Esophagus (tissue), 2 donors: ENCODE measurements at regions not wholly inside any gene's neighbourhood (a gene's known extent, or its start where the extent isn't known, plus 50 kb on each side); places are given as distances from the start of the nearest gene placed in this dataset.

ENCODE experiments used
- H3K27ac ChIP-seq, 2 donors: one replicate each; pipeline ENCODE4 v1.5.1; 2013; ENCODE audit warnings: low read depth in 2 of 2, mild to moderate bottlenecking in 2 of 2, inconsistent platforms in 1 of 2, low read length in 1 of 2, moderate library complexity in 1 of 2
- H3K27me3 ChIP-seq, 2 donors: one replicate each; pipeline ENCODE4 v1.6.1; 2013; ENCODE audit warnings: low read length in 2 of 2, control low read depth in 1 of 2, mild to moderate bottlenecking in 1 of 2; ENCODE audit not compliant: insufficient read depth in 2 of 2, control insufficient read depth in 1 of 2
- H3K36me3 ChIP-seq, 2 donors: one replicate each; pipeline ENCODE4 v1.6.1; 2013; ENCODE audit warnings: low read length in 1 of 2; ENCODE audit not compliant: control insufficient read depth in 2 of 2, insufficient read depth in 2 of 2
- H3K4me1 ChIP-seq, 2 donors: one replicate each; pipeline ENCODE4 v1.6.1; 2013; ENCODE audit warnings: low read length in 1 of 2; ENCODE audit not compliant: control insufficient read depth in 2 of 2, insufficient read depth in 2 of 2
- H3K4me3 ChIP-seq, 2 donors: one replicate each; pipeline ENCODE4 v1.5.1; 2013; ENCODE audit warnings: low read length in 2 of 2, mild to moderate bottlenecking in 2 of 2, low read depth in 1 of 2, moderate library complexity in 1 of 2
- H3K9me3 ChIP-seq, 2 donors: one replicate each; pipeline ENCODE4 v1.6.1; 2013; ENCODE audit warnings: mild to moderate bottlenecking in 2 of 2, low read depth in 1 of 2, low read length in 1 of 2, moderate library complexity in 1 of 2; ENCODE audit not compliant: control insufficient read depth in 2 of 2, insufficient read depth in 1 of 2
- WGBS, 2 donors: extraction: QIAGEN DNeasy Blood & Tissue Kit; methylation state at CpG; one replicate each; pipeline ENCODE4 v1.1.7; 2013; 5-methylcytosine and 5-hydroxymethylcytosine counted together
- donor health status: healthy with polysubstance abuse.
- donor health status: Bipolar disorder and iron deficiency.

- WGBS, 2 donors = 62 to 65% methylated on average over 3 of the region's 3 CpGs
- Histone ChIP-seq H3K9me3 (no peaks in the 10 kb centered on the region), H3K4me3 (no peak overlapping the region), H3K27me3 (no peaks in the 10 kb centered on the region), H3K36me3 (no peaks in the 10 kb centered on the region), H3K4me1 (no peaks in the 10 kb centered on the region), H3K27ac (no peak overlapping the region)
Observed at GRCh38 chr7:32399311-32399710, 90.9 kb downstream of the LSM5 start.

DNA sequence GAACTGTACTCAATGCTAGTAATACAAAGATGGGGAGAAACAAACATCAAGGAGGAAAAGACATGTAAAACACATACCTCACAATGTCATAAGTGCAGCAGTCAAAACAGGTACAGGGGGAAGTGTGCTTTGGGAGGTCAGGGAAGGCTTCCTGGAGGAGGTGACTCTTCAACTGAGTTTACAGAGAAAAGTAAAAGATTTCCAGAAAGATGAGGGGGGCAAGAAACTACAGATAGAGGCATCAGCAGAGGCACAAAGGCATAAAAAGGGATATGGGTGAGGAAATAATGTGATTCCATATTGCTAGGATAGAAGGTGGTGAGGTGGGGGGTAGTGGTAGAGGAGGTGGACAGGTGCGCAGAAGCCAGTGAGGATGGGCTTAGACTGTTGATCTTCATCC is 95.0 kb downstream of the LSM5 start:
- Histone ChIP-seq H3K27me3 (no peaks in the 10 kb centered on the region), H3K4me1 (no peaks in the 10 kb centered on the region), H3K9me3 (no peaks in the 10 kb centered on the region), H3K4me3 (no peak overlapping the region), H3K27ac (no peak overlapping the region), H3K36me3 (no peaks in the 10 kb centered on the region)
- WGBS, 2 donors = 86 to 93% methylated on average over 1 of the region's 1 CpG

- no peaks in the 10 kb centered on the region for H3K4me1 ChIP-seq
- no peak overlapping the region for H3K27ac ChIP-seq
- H3K9me3 ChIP-seq = no peaks in the 10 kb centered on the region
- no peak overlapping the region for H3K4me3 ChIP-seq
- H3K36me3 ChIP-seq = no peaks in the 10 kb centered on the region
- H3K27me3 ChIP-seq = no peaks in the 10 kb centered on the region
- WGBS, 2 donors = 48 to 49% methylated on average over 1 of the region's 1 CpG
Observed at GRCh38 chr7:32393861-32394260, 96.3 kb downstream of the LSM5 start.

GRCh38 chr7:32390210-32390609 is 100.0 kb downstream of the LSM5 start:
- Histone ChIP-seq H3K27ac (no peak overlapping the region), H3K27me3 (no peaks in the 10 kb centered on the region), H3K36me3 (no peaks in the 10 kb centered on the region), H3K4me1 (no peaks in the 10 kb centered on the region), H3K4me3 (no peak overlapping the region), H3K9me3 (no peaks in the 10 kb centered on the region)
- WGBS, 2 donors = 17 to 20% methylated on average over 2 of the region's 2 CpGs

- no peak overlapping the region for H3K27ac ChIP-seq
- H3K36me3 ChIP-seq = no peaks in the 10 kb centered on the region
- H3K4me3 ChIP-seq = no peak overlapping the region
- H3K9me3 ChIP-seq = no peaks in the 10 kb centered on the region
- H3K27me3 ChIP-seq = no peaks in the 10 kb centered on the region
- WGBS, 2 donors = 67 to 79% methylated on average over 2 of the region's 2 CpGs
- no peaks in the 10 kb centered on the region for H3K4me1 ChIP-seq
Observed at GRCh38 chr7:32385316-32385956, 104.7 kb downstream of the LSM5 start.

- Histone ChIP-seq H3K27ac (no peak overlapping the region), H3K36me3 (no peaks in the 10 kb centered on the region), H3K9me3 (no peaks in the 10 kb centered on the region), H3K4me1 (peaks cover 0 to 2% of the 10 kb centered on the region in 2 donors), H3K4me3 (no peak overlapping the region), H3K27me3 (no peaks in the 10 kb centered on the region)
- WGBS, 2 donors = 60 to 62% methylated on average over 4 of the region's 4 CpGs
Observed at GRCh38 chr7:32381024-32381601, 109.1 kb downstream of the LSM5 start.

DNA sequence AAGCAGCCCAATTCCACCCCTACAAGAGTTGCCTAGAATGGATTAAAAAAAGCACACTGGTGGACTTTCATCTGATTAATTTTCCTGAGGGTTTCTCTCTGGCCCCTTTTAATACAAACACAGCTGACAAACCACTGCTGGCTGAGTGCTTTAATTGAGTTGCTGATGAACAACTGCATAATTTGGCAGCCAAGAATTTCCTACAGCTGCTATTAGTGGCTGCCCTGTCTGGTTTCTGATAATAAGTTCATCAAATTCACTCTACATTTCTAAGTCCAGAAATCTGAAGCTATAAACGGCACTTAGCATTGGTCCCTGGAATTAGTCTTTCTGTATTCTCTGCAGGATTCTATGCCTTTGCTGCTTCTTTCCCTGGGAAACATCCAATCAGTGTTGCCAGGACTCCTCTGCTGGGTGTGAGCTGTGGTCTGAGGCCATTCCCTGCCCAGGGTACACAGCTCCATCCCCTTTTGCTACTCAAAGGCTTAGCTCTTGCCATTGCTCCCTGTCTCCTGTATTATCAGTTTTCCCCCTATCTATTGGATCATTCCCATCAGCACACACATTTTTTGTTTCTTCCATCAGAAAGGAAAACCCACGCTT is 110.6 kb downstream of the LSM5 start:
- Histone ChIP-seq H3K27ac (no peak overlapping the region), H3K4me3 (no peak overlapping the region), H3K36me3 (no peaks in the 10 kb centered on the region), H3K27me3 (no peaks in the 10 kb centered on the region), H3K4me1 (peaks cover 0 to 2% of the 10 kb centered on the region in 2 donors), H3K9me3 (no peaks in the 10 kb centered on the region)
- 51 to 64% methylated on average over 2 of the region's 2 CpGs for WGBS, 2 donors

DNA sequence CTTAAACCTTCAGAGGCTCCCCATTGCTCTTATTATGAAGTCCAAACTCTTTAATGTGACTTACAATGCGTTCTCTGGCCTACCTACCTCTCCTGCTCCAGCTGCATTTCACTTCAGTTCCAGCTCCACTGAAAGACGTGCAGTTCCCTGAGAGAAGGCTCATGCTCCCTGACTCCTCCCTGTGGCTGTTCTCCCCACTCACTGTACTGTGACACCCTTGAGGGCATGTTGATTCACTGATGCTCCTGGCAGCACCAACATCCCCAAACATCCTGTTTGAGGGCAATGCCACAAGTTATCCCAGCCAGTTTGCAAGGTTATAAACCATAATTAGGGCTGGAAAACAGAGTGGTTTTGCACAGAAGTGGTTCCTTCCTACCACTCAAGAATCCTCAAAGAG is 111.2 kb downstream of the LSM5 start:
- Histone ChIP-seq H3K36me3 (no peaks in the 10 kb centered on the region), H3K27ac (no peak overlapping the region), H3K27me3 (no peaks in the 10 kb centered on the region), H3K4me1 (peaks cover 0 to 2% of the 10 kb centered on the region in 2 donors), H3K9me3 (no peaks in the 10 kb centered on the region), H3K4me3 (no peak overlapping the region)
- 29 to 55% methylated on average over 2 of the region's 2 CpGs for WGBS, 2 donors

GRCh38 chr7:32364581-32364980 is 125.6 kb downstream of the LSM5 start:
- H3K4me3 ChIP-seq = no peak overlapping the region

DNA sequence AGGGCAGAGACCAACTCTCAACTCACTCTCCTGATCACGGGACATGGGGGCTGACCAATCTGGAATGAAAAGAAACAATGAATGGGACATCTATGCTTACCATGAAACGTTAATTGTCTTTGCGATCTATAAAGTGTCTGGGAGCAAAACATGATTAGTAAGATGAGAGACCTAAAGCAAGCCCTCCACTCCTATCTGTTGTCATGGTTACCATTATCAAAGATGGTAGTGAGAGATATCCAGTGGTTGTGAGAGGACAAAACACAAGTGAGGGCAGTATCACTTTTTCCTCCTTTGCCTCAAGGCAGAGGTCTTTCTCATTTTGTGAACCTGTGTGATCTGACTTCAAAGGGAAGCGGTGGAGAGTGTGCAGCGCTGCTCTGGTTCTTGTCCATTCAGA is 130.1 kb downstream of the LSM5 start:
- Histone ChIP-seq H3K27ac (no peak overlapping the region), H3K4me1 (no peaks in the 10 kb centered on the region), H3K4me3 (no peak overlapping the region), H3K27me3 (no peaks in the 10 kb centered on the region), H3K9me3 (peaks cover 0 to 2% of the 10 kb centered on the region in 2 donors), H3K36me3 (no peaks in the 10 kb centered on the region)
- 85 to 89% methylated on average over 5 of the region's 5 CpGs for WGBS, 2 donors

More at GRCh38 chr7:32364581-32364980, 125.6 kb downstream of the LSM5 start:
- H3K4me1 ChIP-seq = no peaks in the 10 kb centered on the region
- H3K36me3 ChIP-seq = no peaks in the 10 kb centered on the region
- H3K27me3 ChIP-seq = no peaks in the 10 kb centered on the region
- no peak overlapping the region for H3K27ac ChIP-seq
- peaks cover 0 to 5% of the 10 kb centered on the region in 2 donors for H3K9me3 ChIP-seq
- WGBS, 2 donors = 89 to 93% methylated on average over 4 of the region's 4 CpGs
